ENCODE measurements at regions not wholly inside any gene's neighbourhood (a gene's known extent, or its start where the extent isn't known, plus 50 kb on each side); places are given as distances from the start of the nearest gene placed in this dataset.

- Mint-ChIP-seq H3K27ac (no peak overlapping the region), H3K9me3 (peaks cover 42 to 45% of the 10 kb centered on the region in 2 experiments)
Observed at GRCh38 chr11:98616098-98616655, 404.6 kb upstream of the CNTN5 start.

More at GRCh38 chr11:98616098-98616655, 404.6 kb upstream of the CNTN5 start:
- H2AK5ac ChIP-seq (ENCODE audit: insufficient read length, low read length), result no peak overlapping the region
- no peak overlapping the region for H3K4ac ChIP-seq (ENCODE audit: low read depth, low read length)
- no peak overlapping the region for H4K8ac ChIP-seq (replicated peaks; ENCODE audit: insufficient read length, low read depth, low read length)
- no peak overlapping the region for H2BK5ac ChIP-seq (ENCODE audit: insufficient read length, low read length)
- no peak overlapping the region for H2AFZ ChIP-seq (ENCODE audit: low read length)
- no peaks in the 10 kb centered on the region for H3K27me3 ChIP-seq (ENCODE audit: insufficient read depth, low read length)
- H3K79me1 ChIP-seq (ENCODE audit: insufficient read depth, low read depth, low read length, poor library complexity, severe bottlenecking), result no peaks in the 10 kb centered on the region
- H3K4me1 Mint-ChIP-seq, result no peaks in the 10 kb centered on the region; a peak in 1 of 4 replicates
- no peaks in the 10 kb centered on the region for H3K4me1 ChIP-seq (ENCODE audit: insufficient read depth, low read length)
- peaks cover 29 to 43% (median 31%) of the 10 kb centered on the region in 3 experiments for H3K36me3 Mint-ChIP-seq (ENCODE audit: insufficient read depth in 1 of 3, low read depth in 3 of 3)
- H3K4me2 ChIP-seq (ENCODE audit: insufficient read depth, insufficient read length, low read length), result no peak overlapping the region
- H3T11ph ChIP-seq (ENCODE audit: low read length), result no peak overlapping the region
- H3K4me3 Mint-ChIP-seq, result no peak overlapping the region
- H3K79me2 ChIP-seq (ENCODE audit: insufficient read depth, low read length), result no peaks in the 10 kb centered on the region
- H3K18ac ChIP-seq (ENCODE audit: insufficient read length, low read depth, low read length), result no peak overlapping the region
- H2BK12ac ChIP-seq (ENCODE audit: insufficient read length, low read depth, low read length), result no peak overlapping the region
- no peaks in the 10 kb centered on the region for H4K20me1 ChIP-seq (ENCODE audit: control insufficient read depth, insufficient read depth, insufficient read length)
- H3K27ac ChIP-seq (ENCODE audit: insufficient read length, low read depth, low read length), result no peak overlapping the region
- H2BK120ac ChIP-seq (ENCODE audit: low read depth, low read length, poor library complexity, severe bottlenecking), result no peak overlapping the region
- no peak overlapping the region for H3K9ac ChIP-seq (ENCODE audit: extremely low read depth, insufficient read length, low read length)
- DNase-seq, result no peak
- TF ChIP-seq, protein P1, sequence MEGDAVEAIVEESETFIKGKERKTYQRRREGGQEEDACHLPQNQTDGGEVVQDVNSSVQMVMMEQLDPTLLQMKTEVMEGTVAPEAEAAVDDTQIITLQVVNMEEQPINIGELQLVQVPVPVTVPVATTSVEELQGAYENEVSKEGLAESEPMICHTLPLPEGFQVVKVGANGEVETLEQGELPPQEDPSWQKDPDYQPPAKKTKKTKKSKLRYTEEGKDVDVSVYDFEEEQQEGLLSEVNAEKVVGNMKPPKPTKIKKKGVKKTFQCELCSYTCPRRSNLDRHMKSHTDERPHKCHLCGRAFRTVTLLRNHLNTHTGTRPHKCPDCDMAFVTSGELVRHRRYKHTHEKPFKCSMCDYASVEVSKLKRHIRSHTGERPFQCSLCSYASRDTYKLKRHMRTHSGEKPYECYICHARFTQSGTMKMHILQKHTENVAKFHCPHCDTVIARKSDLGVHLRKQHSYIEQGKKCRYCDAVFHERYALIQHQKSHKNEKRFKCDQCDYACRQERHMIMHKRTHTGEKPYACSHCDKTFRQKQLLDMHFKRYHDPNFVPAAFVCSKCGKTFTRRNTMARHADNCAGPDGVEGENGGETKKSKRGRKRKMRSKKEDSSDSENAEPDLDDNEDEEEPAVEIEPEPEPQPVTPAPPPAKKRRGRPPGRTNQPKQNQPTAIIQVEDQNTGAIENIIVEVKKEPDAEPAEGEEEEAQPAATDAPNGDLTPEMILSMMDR (conservative IDR thresholded peaks at IDR 0.05), result no peak
- no peak overlapping the region for H3K23ac ChIP-seq (ENCODE audit: insufficient read length, low read depth, low read length)
- no peak overlapping the region for H3K14ac ChIP-seq (ENCODE audit: insufficient read depth, low read length)
- H3K27me3 Mint-ChIP-seq (ENCODE audit: low read depth), result peaks cover 1% of the 10 kb centered on the region; the same call in 1 of the 2 replicates
- no peak overlapping the region for H2BK20ac ChIP-seq (ENCODE audit: low read depth, low read length, poor library complexity, severe bottlenecking)
- H3K23me2 ChIP-seq (ENCODE audit: insufficient read length, low read depth, low read length, poor library complexity, severe bottlenecking), result no peaks in the 10 kb centered on the region
- H4K5ac ChIP-seq (ENCODE audit: insufficient read length, low read depth, low read length), result no peak overlapping the region
- no peak overlapping the region for H3K56ac ChIP-seq (ENCODE audit: insufficient read length, low read depth, low read length)
- H4K91ac ChIP-seq (ENCODE audit: insufficient read length, low read depth, low read length), result no peak overlapping the region
- peaks cover 25% of the 10 kb centered on the region for H3K9me3 ChIP-seq (ENCODE audit: control insufficient read depth, low read depth, low read length)
- no peak overlapping the region for H2BK15ac ChIP-seq (ENCODE audit: low read depth, low read length)
